Hepatic stellate cell (primary cell): ENCODE measurements at regions not wholly inside any gene's neighbourhood (a gene's known extent, or its start where the extent isn't known, plus 50 kb on each side); places are given as distances from the start of the nearest gene placed in this dataset.
"Not testable (repeated sequence)": the region's sequence is repeated elsewhere in the genome, so short reads cannot be mapped to it uniquely, and the experiment has no call there.

Source experiments
- DNase-seq: peaks from one replicate; pipeline ENCODE4 v3.0.0; 2011; ENCODE audit warnings: low spot score

DNA sequence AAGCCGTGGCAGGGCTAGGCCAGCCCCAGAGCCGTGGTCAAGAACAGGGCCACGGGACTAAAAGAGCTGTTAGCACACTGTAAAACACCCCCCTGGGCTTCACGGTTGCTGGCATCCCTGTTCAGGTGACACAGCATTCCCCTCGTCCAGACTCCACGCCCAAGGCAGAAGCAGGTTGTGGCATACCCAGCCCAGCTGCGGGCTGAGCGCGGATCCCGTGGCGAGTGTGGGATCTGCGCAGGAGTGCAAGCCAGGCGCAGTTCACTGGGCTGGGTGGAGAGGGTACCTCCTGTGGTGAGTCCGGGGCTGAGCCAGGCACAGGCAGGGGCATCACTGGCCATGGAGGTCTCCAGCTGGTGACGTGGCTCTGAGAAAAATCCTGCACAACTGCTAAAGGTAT is 199.1 kb downstream of the FZD1 start:
- DNase-seq, result no peak

DNA sequence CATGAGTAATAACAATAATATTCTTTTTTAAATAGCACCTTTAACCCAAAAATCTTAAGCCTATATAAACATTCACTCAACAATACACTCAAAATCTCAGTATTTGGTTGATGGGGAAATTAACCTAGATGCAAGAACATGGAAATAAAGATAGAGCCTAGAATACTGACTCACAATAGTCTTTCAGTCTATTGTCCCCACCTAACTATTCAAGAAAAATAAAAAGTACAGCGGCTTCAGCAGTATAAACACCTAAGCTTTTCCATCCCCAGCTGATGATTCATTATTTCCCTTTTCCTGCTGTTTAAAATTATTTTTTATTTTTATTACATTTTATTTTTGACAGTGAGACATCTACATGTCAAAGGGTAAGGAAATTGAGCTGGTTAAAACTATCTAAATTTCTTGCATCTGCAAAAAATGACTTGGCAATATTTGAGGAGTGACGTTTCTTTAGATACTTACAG is 201.4 kb downstream of the FZD1 start:
- DNase-seq, result peak; percentile 14

DNA sequence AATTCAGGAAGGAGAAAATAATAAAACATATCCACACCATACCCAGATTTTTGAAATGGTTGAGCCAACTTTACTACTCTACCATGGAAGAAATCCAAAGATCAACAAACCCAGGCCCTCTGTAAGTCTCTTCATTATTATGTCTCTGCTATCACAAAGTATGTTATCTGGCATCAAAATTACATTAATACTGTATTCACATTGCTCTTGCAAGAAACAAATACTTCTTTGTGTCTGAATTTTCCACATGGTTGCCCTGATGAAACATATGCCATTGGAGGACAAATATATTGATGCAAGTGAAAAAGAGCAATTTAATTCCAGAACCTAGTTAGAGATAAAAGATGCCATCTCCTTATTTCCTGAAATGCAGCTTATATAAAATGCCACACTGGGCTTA is 204.0 kb downstream of the FZD1 start:
- no peak for DNase-seq

DNA sequence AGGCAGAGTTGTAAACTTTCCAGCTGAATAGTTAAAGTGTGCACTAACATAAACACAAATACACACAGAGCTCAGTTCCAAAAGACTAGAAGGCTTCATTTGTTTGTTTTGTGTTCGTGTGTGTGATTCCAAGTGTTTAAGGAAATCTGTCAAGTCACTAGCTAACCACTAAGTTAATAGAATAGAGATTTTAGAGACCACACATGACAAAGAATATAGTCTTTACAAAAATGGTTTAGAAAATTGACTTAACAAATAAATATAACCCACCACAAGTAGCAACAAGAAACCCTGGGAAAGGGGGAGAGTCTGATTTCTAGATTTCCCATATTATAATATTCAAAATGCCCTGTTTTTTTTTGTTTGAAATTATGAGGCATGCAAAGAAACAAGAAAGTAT is 209.4 kb downstream of the FZD1 start:
- no peak for DNase-seq

DNA sequence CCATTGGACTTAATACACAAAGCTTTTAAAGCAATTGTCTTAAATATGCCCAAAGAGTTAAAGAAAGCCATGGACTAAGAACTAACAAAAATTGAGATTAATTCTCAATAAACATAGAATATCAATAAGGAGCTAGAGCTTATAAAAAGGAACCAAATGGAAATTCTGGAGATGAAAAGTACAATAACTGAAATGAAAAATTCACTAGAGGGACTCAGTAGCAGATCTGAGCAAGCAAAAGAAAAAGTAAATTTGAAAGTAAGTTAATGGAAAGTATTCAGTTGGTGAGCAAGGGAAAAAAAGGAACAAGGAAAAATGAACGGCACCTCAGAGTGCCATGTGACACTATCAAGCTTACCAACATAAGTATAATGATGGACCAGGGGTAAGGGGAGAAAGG is 209.8 kb downstream of the FZD1 start:
- no peak for DNase-seq

DNA sequence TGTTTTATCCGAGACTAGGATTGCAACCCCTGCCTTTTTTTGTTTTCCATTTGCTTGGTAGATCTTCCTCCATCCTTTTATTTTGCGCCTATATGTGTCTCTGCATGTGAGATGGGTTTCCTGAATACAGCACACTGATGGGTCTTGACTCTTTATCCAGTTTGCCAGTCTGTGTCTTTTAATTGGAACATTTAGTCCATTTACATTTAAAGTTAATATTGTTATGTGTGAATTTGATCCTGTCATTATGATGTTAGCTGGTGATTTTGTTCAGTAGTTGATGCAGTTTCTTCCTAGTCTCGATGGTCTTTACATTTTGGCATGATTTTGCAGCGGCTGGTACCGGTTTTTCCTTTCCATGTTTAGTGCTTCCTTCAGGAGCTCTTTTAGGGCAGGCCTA is 216.2 kb downstream of the FZD1 start:
- DNase-seq, result not testable (repeated sequence)

DNA sequence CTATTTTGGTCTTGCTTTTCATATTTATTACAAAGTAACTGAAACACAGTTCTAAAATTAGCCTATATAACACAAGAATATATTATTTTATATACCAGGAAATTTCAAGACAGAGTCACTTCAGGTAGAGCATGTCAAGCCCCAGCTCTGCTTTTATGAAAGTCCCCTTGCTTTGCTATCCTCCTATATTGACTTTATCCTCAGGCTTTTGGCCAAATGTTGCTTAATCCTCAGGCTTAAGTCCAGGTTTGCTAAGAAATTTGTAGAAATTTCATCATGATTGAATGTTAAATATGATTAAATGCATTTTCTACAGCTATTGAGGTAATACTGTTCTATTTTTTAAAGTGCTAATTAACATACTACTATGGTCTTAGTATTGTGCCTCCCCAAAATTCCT is 227.6 kb downstream of the FZD1 start:
- DNase-seq, result no peak

DNA sequence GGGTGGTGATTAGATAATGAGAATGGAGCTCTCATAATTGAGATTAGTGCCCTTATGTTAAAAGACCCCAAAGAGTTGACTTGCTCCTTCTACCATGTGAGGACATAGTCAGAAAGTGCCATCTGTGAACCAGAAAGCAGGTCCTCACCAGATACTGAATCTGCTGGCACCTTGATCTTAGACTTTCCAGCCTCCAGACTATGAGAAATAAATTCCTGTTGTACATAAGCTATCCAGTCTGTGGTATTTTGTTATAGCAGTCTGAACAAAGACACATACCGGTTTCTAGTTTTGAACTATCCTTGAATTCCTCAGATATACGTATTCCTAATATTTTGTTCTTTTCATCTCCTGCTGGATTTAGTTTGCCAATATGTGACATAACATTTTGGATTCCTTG is 228.1 kb downstream of the FZD1 start:
- DNase-seq, result no peak

DNA sequence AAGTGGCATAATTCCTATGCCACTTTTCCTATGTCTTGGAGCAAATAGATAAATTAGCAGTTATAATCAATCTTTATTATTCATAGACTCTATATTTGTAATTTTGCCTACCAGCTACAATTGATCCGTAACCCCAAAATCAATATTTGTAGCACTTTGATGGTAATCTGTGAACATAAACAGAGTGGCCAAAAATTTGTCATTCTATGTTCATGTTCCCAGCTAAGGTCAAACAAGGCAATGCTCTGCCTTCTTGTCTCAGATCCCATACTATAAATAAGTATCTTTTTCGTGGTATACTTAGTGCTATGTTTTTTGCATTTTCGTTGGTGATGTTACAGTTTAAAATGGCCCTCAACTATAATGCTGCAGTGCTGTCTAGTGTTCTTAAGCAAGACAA is 228.5 kb downstream of the FZD1 start:
- DNase-seq, result no peak

DNA sequence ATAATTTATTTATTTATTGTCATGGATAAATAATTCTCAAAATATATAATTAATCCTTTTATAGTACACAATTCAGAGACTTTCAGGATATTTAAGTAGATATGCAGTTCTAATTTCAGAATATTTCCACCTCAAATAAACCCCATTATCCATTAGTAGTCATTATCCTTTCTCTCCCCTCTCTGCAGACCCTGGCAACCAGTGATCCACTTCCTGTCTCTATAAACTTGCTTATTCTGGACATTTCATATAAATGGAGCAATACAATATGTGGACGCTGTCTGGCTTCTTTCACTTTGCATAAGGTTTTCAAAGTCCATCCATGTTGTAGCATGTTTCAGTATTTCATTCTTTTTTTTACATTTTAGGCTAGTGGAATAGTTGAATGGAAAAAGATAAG is 230.2 kb downstream of the FZD1 start:
- no peak for DNase-seq

DNA sequence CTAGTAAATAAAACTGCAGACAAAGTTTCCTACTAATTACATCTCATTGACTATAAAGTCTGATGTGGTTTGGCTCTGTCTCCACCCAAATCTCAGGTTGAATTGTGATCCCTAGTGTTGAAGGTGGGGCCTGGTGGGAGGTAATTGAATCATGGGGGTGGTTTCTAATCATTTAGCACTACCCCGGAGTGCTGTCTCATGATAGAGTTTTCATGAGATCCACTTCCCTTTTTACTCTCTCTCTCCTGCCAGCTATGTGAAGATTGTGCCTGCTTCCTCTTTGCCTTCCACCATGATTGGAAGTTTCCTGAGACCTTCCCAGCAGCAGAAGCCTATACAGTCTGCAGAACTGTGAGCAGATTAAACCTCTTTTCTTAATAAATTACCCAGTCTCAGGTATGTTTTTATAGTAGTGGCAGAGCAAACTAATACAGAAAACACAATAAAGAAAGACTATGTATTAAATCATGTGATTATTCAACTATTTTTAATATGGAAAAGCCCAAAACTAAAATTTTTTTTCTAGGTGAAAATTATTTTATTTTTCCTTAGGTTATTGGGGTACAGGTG is 232.1 kb downstream of the FZD1 start:
- DNase-seq, result no peak

DNA sequence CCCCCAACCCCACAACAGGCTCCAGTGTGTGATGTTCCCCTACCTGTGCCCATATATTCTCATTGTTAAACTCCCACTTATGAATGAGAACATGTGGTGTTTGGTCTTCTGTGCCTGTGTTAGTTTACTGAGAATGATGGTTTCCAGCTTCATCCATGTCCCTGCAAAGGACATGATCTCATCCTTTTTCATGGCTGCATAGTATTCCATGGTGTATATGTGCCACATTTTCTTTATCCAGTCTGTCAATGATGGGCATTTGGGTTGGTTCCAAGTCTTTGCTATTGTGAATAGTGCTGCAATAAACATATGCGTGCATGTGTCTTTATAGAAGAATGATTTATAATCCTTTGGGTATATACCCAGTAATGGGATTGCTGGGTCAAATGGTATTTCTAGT is 233.0 kb downstream of the FZD1 start:
- not testable (repeated sequence) for DNase-seq

DNA sequence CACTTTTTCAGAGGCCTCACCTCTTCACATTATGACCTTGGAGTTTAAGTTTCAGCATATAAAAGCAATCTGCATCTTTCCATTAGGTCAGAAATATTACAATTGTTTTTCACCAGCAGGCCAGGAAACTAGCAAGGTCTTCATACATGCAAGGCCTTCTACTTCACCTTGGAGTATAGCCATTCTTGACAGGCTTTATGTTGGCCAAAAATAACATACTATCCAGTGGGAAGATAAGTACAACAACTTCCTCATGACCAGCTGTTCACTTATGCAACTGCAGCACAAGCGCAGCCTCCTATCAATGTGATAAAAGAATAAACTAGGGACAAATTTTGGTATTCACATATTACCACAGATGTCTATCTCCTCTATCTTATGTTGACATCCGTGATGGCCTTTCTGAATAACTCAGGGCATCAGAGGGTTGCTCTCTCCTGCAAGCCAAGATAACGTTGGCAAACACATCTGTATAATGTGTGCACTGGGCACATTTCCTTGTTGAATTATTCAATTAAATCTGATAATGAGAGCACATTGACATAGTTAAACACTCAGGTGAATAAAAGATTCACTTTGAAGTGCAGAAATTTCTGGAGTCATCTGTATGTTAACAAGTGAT is 239.8 kb downstream of the FZD1 start:
- DNase-seq, result no peak

DNA sequence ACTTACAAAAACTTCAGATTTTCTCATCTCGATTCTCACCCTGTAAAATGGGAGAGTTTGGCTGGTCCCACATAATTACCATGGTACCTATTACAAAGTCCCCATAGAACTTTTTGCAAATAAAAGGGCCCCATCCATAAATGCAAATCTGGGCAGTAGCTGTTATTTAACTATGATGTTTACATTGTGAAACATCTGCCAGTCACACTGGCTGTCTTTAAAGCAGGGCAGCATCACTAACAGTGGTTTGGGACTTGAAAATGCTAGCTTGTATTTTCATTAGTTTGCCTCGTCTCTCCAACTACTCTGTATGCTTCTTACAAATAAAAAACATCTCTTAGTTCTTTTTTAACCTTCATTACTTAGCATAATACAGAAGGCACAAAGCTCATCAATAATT is 240.7 kb downstream of the FZD1 start:
- DNase-seq, result no peak

DNA sequence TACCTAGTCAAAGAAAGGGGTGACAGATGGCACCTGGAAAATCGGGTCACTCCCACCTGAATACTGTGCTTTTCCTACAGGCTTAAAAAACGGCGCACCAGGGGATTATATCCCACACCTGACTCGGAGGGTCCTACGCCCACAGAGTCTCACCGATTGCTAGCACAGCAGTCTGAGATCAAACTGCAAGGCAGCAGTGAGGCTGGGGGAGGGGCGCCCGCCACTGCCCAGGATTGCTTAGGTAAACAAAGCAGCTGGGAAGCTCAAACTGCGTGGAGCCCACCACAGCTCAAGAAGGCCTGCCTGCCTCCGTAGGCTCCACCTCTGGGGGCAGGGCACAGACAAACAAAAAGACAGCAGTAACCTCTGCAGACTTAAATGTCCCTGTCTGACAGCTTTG is 242.7 kb downstream of the FZD1 start:
- not testable (repeated sequence) for DNase-seq

DNA sequence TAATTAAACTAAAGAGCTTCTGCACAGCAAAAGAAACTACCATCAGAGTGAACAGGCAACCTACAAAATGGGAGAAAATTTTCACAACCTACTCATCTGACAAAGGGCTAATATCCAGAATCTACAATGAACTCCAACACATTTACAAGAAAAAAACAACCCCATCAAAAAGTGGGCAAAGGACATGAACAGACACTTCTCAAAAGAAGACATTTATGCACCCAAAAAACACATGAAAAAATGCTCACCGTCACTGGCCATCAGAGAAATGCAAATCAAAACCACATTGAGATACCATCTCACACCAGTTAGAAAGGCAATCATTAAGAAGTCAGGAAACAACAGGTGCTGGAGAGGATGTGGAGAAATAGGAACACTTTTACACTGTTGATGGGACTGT is 247.6 kb downstream of the FZD1 start:
- not testable (repeated sequence) for DNase-seq

DNA sequence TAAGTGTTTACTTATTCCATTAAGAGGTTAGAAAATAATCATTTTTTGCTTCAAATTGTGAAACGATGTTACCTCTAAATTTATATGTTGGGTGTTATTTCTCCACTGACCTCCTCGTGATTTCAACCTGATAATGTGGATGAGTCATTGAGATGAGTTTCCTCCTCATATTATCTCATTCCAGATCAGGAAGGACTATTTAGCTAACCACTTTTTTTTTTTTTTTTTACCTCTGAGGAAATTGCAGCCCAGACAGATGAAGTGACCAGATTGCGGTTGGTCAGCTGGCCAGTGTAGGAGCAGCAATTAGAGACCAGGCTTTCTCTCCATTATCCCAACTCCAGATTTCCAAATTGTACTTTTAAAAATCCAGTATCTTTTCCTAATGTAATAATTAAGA is 248.7 kb downstream of the FZD1 start:
- no peak for DNase-seq

DNA sequence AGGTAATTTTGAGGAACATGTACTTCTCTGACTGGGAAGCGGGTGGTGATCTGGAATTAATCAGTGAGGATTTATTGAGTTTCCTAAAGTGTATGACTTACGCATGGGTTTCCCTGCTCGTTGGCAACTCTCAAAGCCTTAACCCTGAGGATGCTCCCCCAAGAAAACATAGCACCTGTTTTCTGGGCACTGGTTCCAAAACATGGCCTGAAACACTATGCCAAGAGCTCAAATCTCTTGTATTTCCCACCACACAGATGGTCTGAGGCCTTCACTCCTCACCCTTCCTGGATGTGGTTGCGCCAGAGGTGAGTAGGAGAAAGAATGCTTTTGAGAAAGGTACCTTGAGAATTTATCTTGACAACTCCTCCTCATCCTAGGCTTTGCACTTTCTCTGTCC is 250.4 kb downstream of the FZD1 start:
- no peak for DNase-seq

DNA sequence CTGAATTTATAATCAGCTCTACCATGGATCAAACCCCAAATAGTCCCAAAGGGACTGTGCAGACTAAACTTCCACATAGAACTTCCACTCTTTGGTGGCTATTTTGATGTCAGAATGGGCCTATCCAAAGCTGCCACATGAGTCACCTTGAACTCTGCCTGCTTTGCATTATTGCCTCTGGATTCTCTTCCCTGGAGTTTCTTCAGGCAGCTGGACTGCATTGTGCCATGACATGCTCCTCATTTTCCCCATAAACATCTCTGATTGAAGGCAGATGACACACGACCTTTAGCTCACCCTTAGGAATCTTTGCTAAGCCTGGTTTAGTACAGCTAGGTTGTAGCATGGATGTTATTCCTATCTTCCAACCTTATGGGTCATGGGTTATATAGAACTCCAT is 251.7 kb downstream of the FZD1 start:
- DNase-seq, result no peak

DNA sequence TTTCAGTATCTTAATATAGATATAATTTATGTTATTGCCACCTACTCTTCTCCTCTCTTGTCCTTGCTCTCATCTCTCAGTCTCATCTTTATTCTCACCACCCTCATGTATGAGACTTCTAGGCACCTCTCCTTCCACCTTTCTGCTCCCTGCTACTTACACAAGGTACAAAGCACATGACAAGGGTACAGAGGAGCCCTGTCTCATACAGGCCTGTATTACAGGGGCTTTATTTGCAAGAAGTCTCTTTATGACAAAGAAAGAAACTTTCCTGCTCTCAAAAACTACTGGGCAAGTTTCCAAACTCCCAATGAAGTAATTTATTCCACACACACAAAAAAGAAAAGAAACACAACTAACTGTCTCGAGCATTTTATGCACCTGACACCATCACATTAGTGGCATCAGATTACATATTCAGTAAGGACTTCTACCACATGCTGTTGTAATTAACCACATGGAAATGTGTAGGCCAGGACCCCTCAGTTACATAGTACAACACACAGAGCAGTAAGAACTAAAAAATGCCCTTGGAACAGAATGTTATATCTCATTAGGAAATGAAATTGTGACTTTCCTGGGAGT is 253.1 kb downstream of the FZD1 start:
- DNase-seq, result no peak

DNA sequence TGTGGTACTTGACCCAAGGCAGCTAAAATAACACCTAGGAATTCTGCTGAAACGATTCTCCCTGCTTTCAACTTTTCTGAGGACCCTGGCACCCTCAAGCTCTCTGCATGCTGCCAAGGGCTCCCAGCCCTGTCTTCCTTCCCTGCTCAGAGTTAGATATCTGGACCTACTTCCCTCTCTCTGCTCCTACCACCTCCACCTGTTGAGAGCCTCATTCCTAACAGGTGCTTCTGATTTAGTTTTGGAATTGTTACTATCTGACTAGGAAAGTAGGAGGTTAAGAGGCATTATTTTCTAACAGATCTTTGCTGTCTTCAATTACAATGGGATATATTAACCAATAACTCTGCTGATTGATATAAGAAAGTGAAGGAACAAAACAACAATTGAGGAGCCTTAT is 253.8 kb downstream of the FZD1 start:
- DNase-seq, result no peak

DNA sequence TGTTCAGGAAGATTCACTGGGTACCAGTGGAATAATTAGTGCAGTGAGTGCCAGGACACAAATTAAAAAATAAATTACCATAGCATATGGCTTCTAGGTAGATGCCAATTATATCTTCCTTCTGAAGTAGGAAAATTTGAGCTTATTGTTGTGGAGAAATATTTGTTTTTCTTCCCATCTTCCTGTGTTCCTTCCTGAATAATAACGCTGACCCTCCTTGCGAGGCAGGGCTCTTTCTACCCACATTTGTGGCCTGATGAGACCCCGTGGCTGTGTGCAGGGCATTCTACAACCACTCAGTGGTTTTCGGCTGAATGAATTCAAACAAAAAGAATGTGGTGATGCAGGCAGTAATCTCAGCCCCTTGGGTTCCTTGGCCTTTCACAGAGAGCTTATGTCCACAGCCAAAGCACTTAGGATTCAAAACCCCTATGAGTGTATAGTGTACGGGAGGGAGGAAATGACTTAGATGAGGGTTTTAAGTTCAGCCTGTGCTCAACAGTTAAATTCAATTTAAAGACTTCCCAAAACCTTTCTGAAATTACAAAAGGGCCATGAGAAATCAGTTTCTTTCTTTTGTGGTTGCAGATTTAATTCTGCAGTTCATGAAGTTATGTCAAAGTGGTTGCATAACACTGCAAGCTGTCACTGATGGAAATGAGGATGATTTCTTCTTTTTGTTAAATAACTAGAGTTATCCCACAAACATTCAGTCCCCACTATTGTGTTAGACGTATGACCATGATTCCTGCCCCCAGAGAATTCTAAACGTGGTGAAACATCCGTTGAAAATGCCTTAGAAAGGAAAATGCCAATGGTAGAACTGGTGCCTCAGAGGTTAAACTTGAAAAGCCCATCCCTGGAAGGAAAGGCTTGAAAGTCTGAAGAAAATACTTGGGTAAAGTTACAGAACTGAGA is 255.3 kb downstream of the FZD1 start:
- DNase-seq, result no peak

DNA sequence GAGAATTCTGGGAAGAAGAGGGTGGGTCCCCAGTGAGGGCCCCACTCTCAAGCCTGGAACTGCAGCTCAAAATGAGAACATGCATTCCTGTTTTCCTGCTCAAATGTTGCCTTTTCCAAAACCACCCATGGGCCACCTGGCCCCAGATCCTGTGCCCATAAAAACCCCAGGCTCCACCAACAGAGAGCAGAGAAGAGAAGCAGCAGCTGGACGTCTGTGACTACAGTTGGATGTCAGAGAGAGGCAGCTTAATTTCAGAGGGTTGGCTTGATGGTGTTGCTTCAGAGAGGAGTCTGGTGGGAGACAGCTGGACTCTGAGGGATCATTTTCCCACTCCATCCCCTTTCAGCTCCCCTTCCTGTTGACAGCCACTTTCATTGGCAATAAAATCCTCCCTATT is 256.4 kb downstream of the FZD1 start:
- no peak for DNase-seq
